ENCODE measurements at regions not wholly inside any gene's neighbourhood (a gene's known extent, or its start where the extent isn't known, plus 50 kb on each side); places are given as distances from the start of the nearest gene placed in this dataset.
"Not testable (repeated sequence)": the region's sequence is repeated elsewhere in the genome, so short reads cannot be mapped to it uniquely, and the experiment has no call there.

GRCh38 chr7:68082066-68082960 lies 1085.7 kb downstream of the TYW1 start:
- not testable (repeated sequence) for H3K4me3 Mint-ChIP-seq; H3K36me3 Mint-ChIP-seq; H3K27me3 Mint-ChIP-seq; H3K4me1 Mint-ChIP-seq; DNase-seq (ENCODE audit: low spot score in 2 of 2); ATAC-seq (ENCODE audit: low read depth); H3K9me3 Mint-ChIP-seq; H3K27ac Mint-ChIP-seq

- not testable (repeated sequence) for DNase-seq (ENCODE audit: low spot score in 2 of 2); H3K27me3 Mint-ChIP-seq; ATAC-seq (ENCODE audit: low read depth); H3K4me1 Mint-ChIP-seq; H3K27ac Mint-ChIP-seq; H3K36me3 Mint-ChIP-seq; H3K4me3 Mint-ChIP-seq; H3K9me3 Mint-ChIP-seq
Measured at GRCh38 chr7:68082961-68083657, 1086.5 kb downstream of the TYW1 start.

DNA sequence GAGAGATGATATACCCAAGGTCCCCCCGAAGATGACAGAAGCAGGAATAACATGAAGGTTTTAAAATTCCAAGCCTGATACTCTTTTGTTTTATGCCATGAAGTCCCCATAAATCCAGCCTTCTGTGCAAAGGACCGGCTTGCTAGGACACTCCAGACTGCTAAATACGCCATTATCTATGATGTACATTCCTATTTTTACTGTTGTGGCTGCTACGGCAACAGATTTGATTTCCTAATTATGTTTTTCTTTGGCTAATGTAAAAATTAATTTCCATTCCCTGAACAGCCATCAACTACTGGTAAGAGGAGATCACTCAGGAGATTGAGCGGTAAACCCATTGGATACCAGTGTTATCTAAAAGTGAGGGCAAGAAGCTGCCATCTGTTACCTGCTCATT lies 1090.8 kb downstream of the TYW1 start:
- H3K4me1 Mint-ChIP-seq, result no peaks in the 10 kb centered on the region
- ATAC-seq (ENCODE audit: low read depth) (no peak), DNase-seq (ENCODE audit: low spot score in 2 of 2) (no peak)
- H3K27ac Mint-ChIP-seq, result no peak overlapping the region
- H3K27me3 Mint-ChIP-seq, result no peaks in the 10 kb centered on the region
- no peaks in the 10 kb centered on the region for H3K36me3 Mint-ChIP-seq
- peaks cover 1% of the 10 kb centered on the region for H3K9me3 Mint-ChIP-seq
- H3K4me3 Mint-ChIP-seq, result no peak overlapping the region

- no peak for DNase-seq (ENCODE audit: low spot score in 2 of 2)
- peaks cover 2% of the 10 kb centered on the region for H3K9me3 Mint-ChIP-seq
- no peaks in the 10 kb centered on the region for H3K36me3 Mint-ChIP-seq
- no peak overlapping the region for H3K4me3 Mint-ChIP-seq
- H3K4me1 Mint-ChIP-seq, result no peaks in the 10 kb centered on the region
- no peak for ATAC-seq (ENCODE audit: low read depth)
- H3K27me3 Mint-ChIP-seq, result no peaks in the 10 kb centered on the region
- no peak overlapping the region for H3K27ac Mint-ChIP-seq
Measured at GRCh38 chr7:68088879-68089278, 1092.2 kb downstream of the TYW1 start.

DNA sequence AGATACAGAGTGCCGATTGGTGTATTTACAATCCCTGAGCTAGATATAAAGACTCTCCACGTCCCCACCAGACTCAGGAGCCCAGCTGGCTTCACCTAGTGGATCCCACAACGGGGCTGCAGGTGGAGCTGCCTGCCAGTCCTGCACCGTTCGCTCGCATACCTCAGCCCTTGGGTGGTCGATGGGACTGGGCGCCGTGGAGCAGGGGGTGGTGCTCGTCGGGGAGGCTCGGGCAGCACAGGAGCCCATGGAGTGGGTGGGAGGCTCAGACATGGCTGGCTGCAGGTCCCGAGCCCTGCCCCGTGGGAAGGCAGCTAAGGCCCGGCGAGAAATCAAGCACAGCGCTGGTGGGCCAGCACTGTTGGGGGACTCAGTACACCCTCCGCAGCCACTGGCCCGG lies 1093.6 kb downstream of the TYW1 start:
- H3K4me3 Mint-ChIP-seq; DNase-seq (ENCODE audit: low spot score in 2 of 2); H3K4me1 Mint-ChIP-seq; H3K27ac Mint-ChIP-seq; H3K27me3 Mint-ChIP-seq; H3K36me3 Mint-ChIP-seq; H3K9me3 Mint-ChIP-seq; ATAC-seq (ENCODE audit: low read depth): not testable (repeated sequence)

DNA sequence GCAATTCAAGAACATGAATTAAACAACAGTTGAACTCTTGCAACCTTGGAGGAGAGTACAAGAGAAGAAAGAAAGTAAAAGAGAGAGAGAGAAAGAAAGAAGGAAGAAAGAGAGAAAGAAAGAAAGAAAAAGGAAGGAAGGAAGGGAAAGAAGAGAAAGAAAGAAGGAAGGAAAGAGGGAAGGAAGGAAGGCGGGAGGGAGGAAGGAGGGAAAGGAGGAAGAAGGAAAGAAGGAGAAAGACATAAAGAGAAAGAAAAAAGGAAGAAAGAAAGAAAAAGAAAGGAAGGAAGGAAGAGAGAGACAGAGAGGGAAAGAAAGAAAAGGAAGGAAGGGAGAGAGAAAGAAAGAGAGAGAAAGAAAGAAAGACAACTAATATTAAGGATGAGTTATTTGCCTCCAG lies 1106.7 kb downstream of the TYW1 start:
- DNase-seq (ENCODE audit: low spot score in 2 of 2) (no peak), ATAC-seq (ENCODE audit: low read depth) (no peak)
- no peaks in the 10 kb centered on the region for H3K36me3 Mint-ChIP-seq
- H3K9me3 Mint-ChIP-seq, result peaks cover 5% of the 10 kb centered on the region
- H3K27me3 Mint-ChIP-seq, result no peaks in the 10 kb centered on the region
- no peak overlapping the region for H3K27ac Mint-ChIP-seq
- no peaks in the 10 kb centered on the region for H3K4me1 Mint-ChIP-seq
- no peak overlapping the region for H3K4me3 Mint-ChIP-seq

GRCh38 chr7:68107261-68107660 lies 1110.6 kb downstream of the TYW1 start:
- H3K4me3 Mint-ChIP-seq, result no peak overlapping the region
- peaks cover 3% of the 10 kb centered on the region for H3K9me3 Mint-ChIP-seq
- DNase-seq (ENCODE audit: low spot score in 2 of 2) (no peak), ATAC-seq (ENCODE audit: low read depth) (no peak)
- H3K4me1 Mint-ChIP-seq, result no peaks in the 10 kb centered on the region
- no peaks in the 10 kb centered on the region for H3K27me3 Mint-ChIP-seq
- no peaks in the 10 kb centered on the region for H3K36me3 Mint-ChIP-seq
- H3K27ac Mint-ChIP-seq, result no peak overlapping the region

DNA sequence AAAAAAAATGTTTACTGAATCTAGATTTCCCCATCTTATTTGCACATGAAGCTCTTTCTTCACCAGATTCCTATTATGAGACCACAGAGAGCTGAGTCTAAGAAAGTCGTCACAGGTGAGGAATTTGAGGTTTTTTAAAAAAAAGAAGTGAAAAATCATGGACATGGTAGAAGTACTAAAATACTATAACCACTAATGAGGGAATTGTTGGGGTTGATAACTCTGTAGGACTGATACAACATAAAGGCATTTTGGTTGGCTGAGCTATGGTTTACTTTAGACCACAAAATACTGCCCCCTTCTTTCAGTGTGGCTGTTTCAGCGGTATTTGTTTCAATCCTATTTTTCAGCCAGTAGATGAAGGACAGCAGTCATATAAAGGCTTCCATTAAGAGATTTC lies 1111.3 kb downstream of the TYW1 start:
- ATAC-seq (ENCODE audit: low read depth) (no peak), DNase-seq (ENCODE audit: low spot score in 2 of 2) (no peak)
- Mint-ChIP-seq H3K4me3 (no peak overlapping the region), H3K4me1 (no peaks in the 10 kb centered on the region), H3K27me3 (no peaks in the 10 kb centered on the region), H3K27ac (no peak overlapping the region), H3K9me3 (peaks cover 3% of the 10 kb centered on the region), H3K36me3 (no peaks in the 10 kb centered on the region)

DNA sequence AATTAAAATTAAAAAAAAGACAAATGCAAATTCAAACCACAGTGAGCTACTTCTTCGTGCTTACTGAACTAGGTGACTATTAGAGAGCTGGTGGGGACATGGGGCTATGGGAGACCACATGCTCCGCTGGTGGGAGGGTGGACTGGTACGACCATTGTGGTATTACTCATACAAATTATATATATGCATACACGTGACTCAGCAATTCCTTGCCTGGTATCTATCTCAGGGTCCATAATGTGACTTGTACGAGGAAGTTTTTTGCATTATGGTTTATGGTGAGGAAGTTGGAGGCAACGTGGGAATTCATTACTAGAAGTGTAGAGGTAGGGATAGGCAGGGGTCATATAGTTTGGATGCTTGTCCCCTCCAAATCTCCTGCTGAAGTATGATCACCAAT lies 1112.7 kb downstream of the TYW1 start:
- Mint-ChIP-seq H3K27ac (no peak overlapping the region), H3K4me3 (no peak overlapping the region), H3K36me3 (no peaks in the 10 kb centered on the region), H3K9me3 (no peaks in the 10 kb centered on the region), H3K4me1 (no peaks in the 10 kb centered on the region), H3K27me3 (no peaks in the 10 kb centered on the region)
- no peak for ATAC-seq (ENCODE audit: low read depth)
- no peak for DNase-seq (ENCODE audit: low spot score in 2 of 2)

DNA sequence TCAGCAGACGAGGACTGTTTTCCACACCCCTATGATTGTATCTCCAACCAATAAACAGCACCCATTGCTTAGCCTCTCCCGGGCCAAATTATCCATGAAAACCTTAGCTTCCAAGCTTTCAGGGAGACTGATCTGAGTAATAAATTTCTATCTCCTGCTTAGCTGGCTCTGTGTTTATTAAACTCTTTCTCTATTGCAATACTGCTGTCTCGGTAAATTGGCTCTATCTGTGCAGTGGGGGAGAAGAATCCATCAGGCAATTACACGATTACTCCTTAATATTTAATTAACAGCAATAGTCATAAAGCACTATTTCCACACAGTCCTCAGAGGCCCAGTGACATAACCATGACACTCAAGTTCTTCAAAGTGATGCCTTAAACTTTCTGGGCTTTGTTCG lies 1122.8 kb downstream of the TYW1 start:
- Mint-ChIP-seq H3K9me3 (peaks cover 20% of the 10 kb centered on the region), H3K4me3 (no peak overlapping the region), H3K36me3 (no peaks in the 10 kb centered on the region), H3K27me3 (peaks cover 2% of the 10 kb centered on the region), H3K4me1 (no peaks in the 10 kb centered on the region), H3K27ac (no peak overlapping the region)
- DNase-seq (ENCODE audit: low spot score in 2 of 2) (no peak), ATAC-seq (ENCODE audit: low read depth) (no peak)

DNA sequence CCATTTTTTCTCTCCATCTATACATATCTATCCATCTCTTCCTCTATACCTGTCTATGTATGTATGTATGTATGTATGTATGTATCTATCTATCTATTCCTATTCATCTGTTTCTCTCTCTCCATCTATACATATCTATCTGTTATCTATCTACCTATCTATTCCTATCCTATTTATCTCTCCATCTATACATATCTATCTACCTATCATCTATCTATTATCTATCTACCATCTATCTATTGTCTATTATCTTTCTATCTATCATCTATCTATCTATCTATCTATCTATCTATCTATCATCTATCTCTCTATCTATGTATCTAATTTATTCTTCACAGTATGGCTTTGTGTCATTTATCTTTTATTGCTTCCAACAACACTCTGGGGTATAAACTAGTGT lies 1124.4 kb downstream of the TYW1 start:
- ATAC-seq (ENCODE audit: low read depth) (no peak), DNase-seq (ENCODE audit: low spot score in 2 of 2) (no peak)
- Mint-ChIP-seq H3K4me1 (no peaks in the 10 kb centered on the region), H3K36me3 (no peaks in the 10 kb centered on the region), H3K4me3 (no peak overlapping the region), H3K9me3 (peaks cover 19% of the 10 kb centered on the region), H3K27me3 (peaks cover 2% of the 10 kb centered on the region), H3K27ac (no peak overlapping the region)

DNA sequence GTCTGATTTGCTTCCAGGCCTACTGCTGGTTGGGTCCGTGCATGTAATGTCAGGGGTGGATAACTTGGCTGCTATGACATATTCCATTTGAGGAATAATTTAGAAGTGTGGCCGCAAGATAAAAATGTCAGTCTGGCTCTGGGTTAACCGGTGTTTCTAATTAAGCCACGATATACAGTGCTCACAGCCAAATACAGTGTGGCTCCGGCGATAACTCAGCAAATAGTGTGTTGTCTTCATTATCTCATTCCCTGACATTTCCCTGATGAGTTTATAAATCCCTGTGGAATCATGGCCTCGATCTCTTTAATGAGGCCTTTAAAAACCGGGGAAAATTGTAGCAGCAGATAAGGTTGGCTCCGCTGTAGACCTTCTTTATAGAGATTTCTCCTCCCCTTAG lies 1125.0 kb downstream of the TYW1 start:
- Mint-ChIP-seq H3K27me3 (peaks cover 2% of the 10 kb centered on the region), H3K9me3 (peaks cover 19% of the 10 kb centered on the region), H3K36me3 (no peaks in the 10 kb centered on the region), H3K4me3 (no peak overlapping the region), H3K4me1 (no peaks in the 10 kb centered on the region), H3K27ac (no peak overlapping the region)
- ATAC-seq (ENCODE audit: low read depth) (no peak), DNase-seq (ENCODE audit: low spot score in 2 of 2) (no peak)

DNA sequence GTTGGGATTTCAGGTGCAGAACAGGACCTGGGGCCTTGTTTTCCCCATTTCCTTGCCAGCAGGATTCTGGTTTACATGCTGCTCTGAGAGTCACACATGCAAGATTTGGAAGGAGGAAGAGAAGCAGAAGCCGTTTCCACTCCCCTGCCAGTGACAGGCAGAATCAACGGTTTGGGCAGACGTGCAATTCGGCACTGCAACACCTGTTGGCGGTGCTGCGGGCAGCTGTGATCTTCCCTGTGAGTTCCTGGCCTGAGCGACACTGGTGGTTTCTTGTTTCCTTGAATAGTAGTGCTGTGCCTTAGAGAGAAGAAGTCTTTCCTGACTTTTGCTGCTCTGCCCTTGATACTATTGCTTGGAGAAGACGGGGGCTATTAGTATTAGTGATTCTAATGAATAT lies 1126.2 kb downstream of the TYW1 start:
- ATAC-seq (ENCODE audit: low read depth) (no peak), DNase-seq (ENCODE audit: low spot score in 2 of 2) (no peak)
- Mint-ChIP-seq H3K4me1 (no peaks in the 10 kb centered on the region), H3K9me3 (peaks cover 19% of the 10 kb centered on the region), H3K4me3 (no peak overlapping the region), H3K27me3 (peaks cover 2% of the 10 kb centered on the region), H3K27ac (no peak overlapping the region), H3K36me3 (no peaks in the 10 kb centered on the region)

DNA sequence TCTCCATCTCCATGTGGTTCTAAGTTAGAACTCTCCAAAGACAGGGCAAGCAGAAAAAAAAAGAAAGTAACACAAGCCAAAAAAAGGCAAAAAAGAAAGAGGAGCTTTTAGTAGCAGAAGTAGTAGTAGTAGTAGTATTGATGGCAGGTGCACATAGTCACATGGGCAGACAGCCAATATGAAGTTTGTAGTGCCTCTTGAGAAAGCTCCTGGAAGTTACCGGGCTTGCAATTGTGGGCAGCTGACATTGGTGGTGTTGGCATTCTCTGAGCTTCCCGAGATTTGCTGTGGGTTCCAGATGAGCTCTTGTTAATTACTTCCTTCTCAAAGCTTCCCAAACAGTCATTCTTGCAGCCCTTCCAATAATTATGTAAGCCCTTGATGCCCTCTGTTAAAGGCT lies 1128.5 kb downstream of the TYW1 start:
- no peaks in the 10 kb centered on the region for H3K36me3 Mint-ChIP-seq
- no peak overlapping the region for H3K27ac Mint-ChIP-seq
- peaks cover 2% of the 10 kb centered on the region for H3K27me3 Mint-ChIP-seq
- H3K4me3 Mint-ChIP-seq, result no peak overlapping the region
- DNase-seq (ENCODE audit: low spot score in 2 of 2) (no peak), ATAC-seq (ENCODE audit: low read depth) (no peak)
- H3K9me3 Mint-ChIP-seq, result peaks cover 9% of the 10 kb centered on the region
- H3K4me1 Mint-ChIP-seq, result no peaks in the 10 kb centered on the region

DNA sequence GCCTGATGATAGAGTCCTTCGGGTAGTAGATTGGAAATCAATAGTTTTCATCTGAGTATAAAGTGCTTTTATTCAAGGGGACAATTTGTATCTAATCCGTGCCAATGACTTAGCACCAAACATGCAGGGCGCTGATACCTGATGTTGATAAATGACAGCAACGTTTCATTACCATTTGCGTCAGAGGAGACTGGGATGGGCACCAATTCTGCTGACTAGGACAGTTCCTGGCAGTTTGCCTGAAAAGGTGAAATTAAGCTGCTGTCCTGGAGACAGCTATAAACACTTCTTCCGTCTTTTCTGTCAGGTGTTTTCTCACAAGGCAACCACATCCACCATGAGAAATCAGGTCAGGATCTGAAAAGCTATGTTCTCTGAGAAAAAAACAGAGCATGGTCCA lies 1136.4 kb downstream of the TYW1 start:
- Mint-ChIP-seq H3K9me3 (peaks cover 11% of the 10 kb centered on the region), H3K27me3 (peaks cover 1% of the 10 kb centered on the region), H3K27ac (no peak overlapping the region), H3K36me3 (peaks cover 2% of the 10 kb centered on the region), H3K4me3 (no peak overlapping the region), H3K4me1 (no peaks in the 10 kb centered on the region)
- ATAC-seq (ENCODE audit: low read depth), result no peak
- DNase-seq (ENCODE audit: low spot score in 2 of 2), result no peak

Measured in memory B cell (primary cell).